ENCODE measurements at regions not wholly inside any gene's neighbourhood (a gene's known extent, or its start where the extent isn't known, plus 50 kb on each side); places are given as distances from the start of the nearest gene placed in this dataset.

DNA sequence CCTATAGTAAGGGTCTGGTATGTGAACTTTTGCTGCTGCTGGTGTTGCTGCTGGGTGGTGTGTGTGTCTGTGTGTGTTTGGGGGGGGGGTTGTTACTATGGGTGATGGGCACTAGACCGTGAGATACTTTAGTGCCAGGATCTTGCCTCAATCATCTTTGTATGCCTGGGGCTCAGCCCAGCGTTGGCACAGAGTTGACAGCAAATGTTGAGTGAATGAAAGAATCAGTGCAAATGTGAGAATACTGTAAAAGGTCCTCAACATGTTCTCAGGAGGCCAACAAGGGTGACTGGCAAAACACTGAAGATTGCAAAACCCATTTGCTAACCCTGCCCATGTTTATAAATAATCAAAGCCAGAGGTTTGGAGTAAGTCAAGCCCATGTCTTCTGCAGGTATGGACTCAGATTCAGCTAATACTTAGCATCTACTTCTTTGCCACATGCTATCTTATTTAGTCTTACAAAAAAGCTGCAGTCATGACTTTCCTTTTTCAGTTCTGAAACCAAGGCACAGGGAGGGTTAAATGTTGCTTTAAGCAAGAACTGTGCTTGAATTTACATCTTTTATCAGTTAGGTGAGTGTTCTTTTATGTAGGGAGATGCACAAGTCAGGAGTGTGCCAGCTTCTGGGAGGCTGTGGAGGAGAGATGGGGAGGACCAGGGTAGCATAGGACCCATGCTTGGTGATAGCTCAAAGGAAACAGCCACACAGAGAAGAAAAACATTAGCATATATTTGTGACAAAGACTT lies 125.3 kb upstream of the SPACA1 start:
- Histone ChIP-seq H2AFZ (ENCODE audit: low read length) (no peak overlapping the region), H3K9ac (ENCODE audit: low read length) (peak overlapping the region; percentile 66), H3K36me3 (ENCODE audit: insufficient read depth, low read length) (no peaks in the 10 kb centered on the region), H3K79me2 (ENCODE audit: low read length) (no peaks in the 10 kb centered on the region), H3K4me3 (ENCODE audit: low read length) (peak overlapping the region; percentile 4; the same call in 1 of the 2 replicates), H3K4me1 (ENCODE audit: low read length) (peaks cover 97% of the 10 kb centered on the region), H3K9me2 (replicated peaks; ENCODE audit: insufficient read depth, low read length) (no peaks in the 10 kb centered on the region), H3K27me3 (ENCODE audit: low read length) (no peaks in the 10 kb centered on the region), H3K27ac (ENCODE audit: low read length) (peak overlapping the region; percentile 98), H3K4me2 (ENCODE audit: low read depth, low read length, poor library complexity, severe bottlenecking) (peak overlapping the region; percentile 77), H4K20me1 (ENCODE audit: insufficient read depth, low read depth, low read length) (no peaks in the 10 kb centered on the region), H3K9me3 (ENCODE audit: low read length) (no peaks in the 10 kb centered on the region)
- peak; percentile 59 for DNase-seq

DNA sequence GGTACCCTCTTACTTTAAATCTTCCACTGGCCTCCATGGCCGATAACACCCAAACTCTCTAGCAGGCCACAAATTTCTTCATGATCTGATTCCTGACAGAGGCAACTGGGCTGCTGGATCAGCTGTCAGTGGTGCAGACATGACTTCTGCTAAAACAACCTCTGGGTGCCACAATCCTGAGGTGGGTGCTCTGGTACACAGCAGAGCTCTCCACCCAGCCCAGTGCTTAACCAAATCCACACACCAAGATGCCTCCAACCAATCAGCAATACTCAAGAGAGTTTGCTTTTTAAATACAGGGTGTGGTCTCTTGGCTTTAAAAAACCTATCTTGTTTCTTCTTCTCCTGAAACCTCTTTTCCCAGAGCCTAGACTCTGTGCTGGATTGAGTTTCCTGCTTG lies 126.6 kb upstream of the SPACA1 start:
- H2AFZ ChIP-seq (ENCODE audit: low read length) = no peak overlapping the region
- peak overlapping the region; percentile 98 for H3K27ac ChIP-seq (ENCODE audit: low read length)
- H3K4me3 ChIP-seq (ENCODE audit: low read length) = peak overlapping the region; percentile 66
- no peaks in the 10 kb centered on the region for H3K27me3 ChIP-seq (ENCODE audit: low read length)
- no peaks in the 10 kb centered on the region for H3K9me2 ChIP-seq (replicated peaks; ENCODE audit: insufficient read depth, low read length)
- DNase-seq = peak; percentile 82
- H3K9ac ChIP-seq (ENCODE audit: low read length) = peak overlapping the region; percentile 82
- no peaks in the 10 kb centered on the region for H3K9me3 ChIP-seq (ENCODE audit: low read length)
- H3K36me3 ChIP-seq (ENCODE audit: insufficient read depth, low read length) = no peaks in the 10 kb centered on the region; the same call in 1 of the 2 replicates
- no peaks in the 10 kb centered on the region for H4K20me1 ChIP-seq (ENCODE audit: insufficient read depth, low read depth, low read length)
- no peaks in the 10 kb centered on the region for H3K79me2 ChIP-seq (ENCODE audit: low read length)
- peak overlapping the region; percentile 77 for H3K4me2 ChIP-seq (ENCODE audit: low read depth, low read length, poor library complexity, severe bottlenecking)
- peaks cover 100% of the 10 kb centered on the region for H3K4me1 ChIP-seq (ENCODE audit: low read length)

DNA sequence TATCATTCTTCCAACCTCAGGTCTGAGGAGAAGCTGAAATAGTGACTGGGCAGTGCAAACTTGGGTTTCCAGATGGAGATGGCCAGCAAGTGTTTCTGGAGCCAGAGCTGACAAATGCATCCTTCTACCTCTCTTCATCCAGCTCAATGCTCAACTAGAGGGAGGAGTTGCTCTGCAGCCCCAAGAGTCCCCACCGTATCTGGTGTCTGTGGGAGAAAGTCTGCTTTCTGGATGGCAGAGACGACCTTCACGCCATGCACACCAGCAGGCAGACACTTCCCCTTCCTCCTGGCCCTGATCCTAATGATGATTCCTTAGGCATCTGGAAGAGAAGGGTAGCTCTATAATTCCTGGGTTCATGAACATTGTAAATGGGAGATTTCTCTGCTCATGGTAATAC lies 127.4 kb upstream of the SPACA1 start:
- no peaks in the 10 kb centered on the region for H3K27me3 ChIP-seq (ENCODE audit: low read length)
- no peaks in the 10 kb centered on the region; the same call in 1 of the 2 replicates for H3K36me3 ChIP-seq (ENCODE audit: insufficient read depth, low read length)
- no peak overlapping the region for H2AFZ ChIP-seq (ENCODE audit: low read length)
- no peaks in the 10 kb centered on the region for H3K9me3 ChIP-seq (ENCODE audit: low read length)
- peak overlapping the region; percentile 77 for H3K4me2 ChIP-seq (ENCODE audit: low read depth, low read length, poor library complexity, severe bottlenecking)
- H3K9me2 ChIP-seq (replicated peaks; ENCODE audit: insufficient read depth, low read length) = no peaks in the 10 kb centered on the region
- H3K27ac ChIP-seq (ENCODE audit: low read length) = peak overlapping the region; percentile 98
- H4K20me1 ChIP-seq (ENCODE audit: insufficient read depth, low read depth, low read length) = no peaks in the 10 kb centered on the region
- peak; percentile 52 for DNase-seq
- peaks cover 100% of the 10 kb centered on the region for H3K4me1 ChIP-seq (ENCODE audit: low read length)
- H3K79me2 ChIP-seq (ENCODE audit: low read length) = no peaks in the 10 kb centered on the region
- peak overlapping the region; percentile 66 for H3K4me3 ChIP-seq (ENCODE audit: low read length)
- peak overlapping the region; percentile 82 for H3K9ac ChIP-seq (ENCODE audit: low read length)

DNA sequence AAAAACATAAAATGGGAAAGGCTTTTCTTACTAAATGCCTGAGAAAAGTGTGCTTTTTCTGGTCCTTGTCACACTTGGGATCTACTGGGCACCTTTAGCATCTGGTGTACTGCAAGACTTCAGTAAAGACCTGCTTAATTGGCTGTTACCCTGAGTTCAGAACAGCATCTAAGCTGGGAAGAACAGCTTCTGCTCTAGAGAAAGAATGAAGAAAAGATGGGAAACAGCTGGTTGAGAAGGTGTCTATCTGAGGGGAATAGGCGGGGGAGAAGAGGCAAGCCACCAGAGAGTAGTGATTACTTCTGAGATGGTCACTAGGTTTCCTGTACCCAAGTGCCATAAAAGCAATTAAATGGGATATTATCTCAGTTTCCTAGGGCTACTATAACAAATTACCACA lies 128.2 kb upstream of the SPACA1 start:
- peak overlapping the region; percentile 66 for H3K4me3 ChIP-seq (ENCODE audit: low read length)

DNA sequence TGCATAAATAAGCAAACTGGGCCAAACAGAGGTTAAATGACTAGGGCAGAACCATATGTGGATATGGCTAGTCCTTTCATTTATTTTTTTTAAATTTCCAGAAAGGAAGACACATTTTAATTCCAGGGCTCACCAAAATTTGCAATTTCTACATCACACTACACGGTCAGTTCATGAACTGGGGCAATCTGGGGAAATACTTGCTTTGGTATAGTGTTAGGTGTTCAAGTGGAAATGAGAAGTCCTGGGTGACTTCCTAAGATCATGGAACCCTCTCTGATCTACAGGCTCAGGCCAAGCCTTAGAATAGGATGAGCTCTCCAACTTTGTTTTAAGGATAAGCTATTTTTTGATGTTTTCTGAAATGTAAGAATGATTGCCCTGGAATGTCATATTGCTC lies 128.6 kb upstream of the SPACA1 start:
- Histone ChIP-seq H3K4me1 (ENCODE audit: low read length) (peaks cover 100% of the 10 kb centered on the region), H3K27me3 (ENCODE audit: low read length) (no peaks in the 10 kb centered on the region), H3K9me3 (ENCODE audit: low read length) (no peaks in the 10 kb centered on the region), H2AFZ (ENCODE audit: low read length) (no peak overlapping the region), H3K9me2 (replicated peaks; ENCODE audit: insufficient read depth, low read length) (no peaks in the 10 kb centered on the region), H3K36me3 (ENCODE audit: insufficient read depth, low read length) (no peaks in the 10 kb centered on the region; the same call in 1 of the 2 replicates), H3K9ac (ENCODE audit: low read length) (peak overlapping the region; percentile 82), H4K20me1 (ENCODE audit: insufficient read depth, low read depth, low read length) (no peaks in the 10 kb centered on the region), H3K4me3 (ENCODE audit: low read length) (peak overlapping the region; percentile 66), H3K4me2 (ENCODE audit: low read depth, low read length, poor library complexity, severe bottlenecking) (peak overlapping the region; percentile 77), H3K27ac (ENCODE audit: low read length) (peak overlapping the region; percentile 98), H3K79me2 (ENCODE audit: low read length) (no peaks in the 10 kb centered on the region)
- peak; percentile 48 for DNase-seq

More for the DNA sequence above, 128.2 kb upstream of the SPACA1 start:
- no peaks in the 10 kb centered on the region for H3K9me2 ChIP-seq (replicated peaks; ENCODE audit: insufficient read depth, low read length)
- H3K27ac ChIP-seq (ENCODE audit: low read length) = peak overlapping the region; percentile 98
- H3K9ac ChIP-seq (ENCODE audit: low read length) = peak overlapping the region; percentile 82
- no peaks in the 10 kb centered on the region for H4K20me1 ChIP-seq (ENCODE audit: insufficient read depth, low read depth, low read length)
- H3K4me1 ChIP-seq (ENCODE audit: low read length) = peaks cover 100% of the 10 kb centered on the region
- DNase-seq = no peak
- no peaks in the 10 kb centered on the region for H3K27me3 ChIP-seq (ENCODE audit: low read length)
- H3K79me2 ChIP-seq (ENCODE audit: low read length) = no peaks in the 10 kb centered on the region
- no peaks in the 10 kb centered on the region; the same call in 1 of the 2 replicates for H3K36me3 ChIP-seq (ENCODE audit: insufficient read depth, low read length)
- H2AFZ ChIP-seq (ENCODE audit: low read length) = no peak overlapping the region
- H3K9me3 ChIP-seq (ENCODE audit: low read length) = no peaks in the 10 kb centered on the region
- peak overlapping the region; percentile 77 for H3K4me2 ChIP-seq (ENCODE audit: low read depth, low read length, poor library complexity, severe bottlenecking)

DNA sequence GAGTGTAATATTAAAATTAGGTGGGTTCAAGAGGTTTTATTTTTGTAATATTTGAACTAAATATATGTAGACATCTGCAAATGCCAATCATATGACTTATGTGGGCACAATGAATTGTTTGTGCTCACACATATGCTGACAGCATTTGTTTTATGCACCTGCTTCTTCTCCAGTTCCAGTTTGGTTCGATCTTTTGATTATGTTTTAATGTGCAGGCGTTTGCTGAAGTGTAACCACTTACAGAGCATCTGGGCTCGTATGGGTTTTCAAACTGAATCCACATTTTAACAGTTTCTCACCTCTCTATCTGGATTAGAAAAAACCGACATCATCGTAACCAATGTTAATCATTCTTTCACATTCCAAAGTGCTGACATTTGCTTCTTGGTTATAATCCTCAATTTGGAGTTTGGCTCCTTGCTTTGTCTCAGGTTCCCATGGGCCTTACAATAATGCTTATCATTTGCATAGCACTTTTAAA lies 129.1 kb upstream of the SPACA1 start:
- Histone ChIP-seq H3K4me2 (ENCODE audit: low read depth, low read length, poor library complexity, severe bottlenecking) (peak overlapping the region; percentile 77), H4K20me1 (ENCODE audit: insufficient read depth, low read depth, low read length) (no peaks in the 10 kb centered on the region), H3K4me3 (ENCODE audit: low read length) (peak overlapping the region; percentile 66; the same call in 1 of the 2 replicates), H2AFZ (ENCODE audit: low read length) (no peak overlapping the region), H3K36me3 (ENCODE audit: insufficient read depth, low read length) (no peaks in the 10 kb centered on the region; the same call in 1 of the 2 replicates), H3K9me3 (ENCODE audit: low read length) (no peaks in the 10 kb centered on the region), H3K4me1 (ENCODE audit: low read length) (peaks cover 100% of the 10 kb centered on the region), H3K27ac (ENCODE audit: low read length) (peak overlapping the region; percentile 98), H3K9ac (ENCODE audit: low read length) (peak overlapping the region; percentile 82), H3K27me3 (ENCODE audit: low read length) (no peaks in the 10 kb centered on the region), H3K9me2 (replicated peaks; ENCODE audit: insufficient read depth, low read length) (no peaks in the 10 kb centered on the region), H3K79me2 (ENCODE audit: low read length) (no peaks in the 10 kb centered on the region)
- DNase-seq = peak; percentile 71

DNA sequence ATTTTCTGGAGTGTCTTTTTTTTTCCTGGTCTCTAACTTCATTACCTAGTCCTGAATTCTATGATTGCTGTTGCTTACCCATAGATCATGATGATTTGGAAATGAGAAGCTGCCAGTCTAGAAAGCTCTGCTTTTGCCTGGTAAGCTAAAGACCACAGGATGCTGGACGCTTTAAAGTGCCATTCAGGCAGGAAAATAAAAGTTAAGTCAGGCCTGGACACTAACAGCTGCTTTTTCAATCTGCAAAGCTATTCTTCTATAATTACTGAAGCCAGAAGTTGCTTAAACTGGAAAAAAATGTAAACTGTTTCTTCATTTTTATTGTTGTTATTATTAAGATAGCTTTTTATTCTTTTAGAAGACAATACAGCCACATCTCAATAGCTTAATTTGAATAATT lies 129.8 kb upstream of the SPACA1 start:
- Histone ChIP-seq H3K9ac (ENCODE audit: low read length) (peak overlapping the region; percentile 63), H3K27ac (ENCODE audit: low read length) (peak overlapping the region; percentile 98), H3K79me2 (ENCODE audit: low read length) (no peaks in the 10 kb centered on the region), H4K20me1 (ENCODE audit: insufficient read depth, low read depth, low read length) (no peaks in the 10 kb centered on the region), H3K4me1 (ENCODE audit: low read length) (peaks cover 96% of the 10 kb centered on the region), H3K4me2 (ENCODE audit: low read depth, low read length, poor library complexity, severe bottlenecking) (peak overlapping the region; percentile 77), H3K9me2 (replicated peaks; ENCODE audit: insufficient read depth, low read length) (no peaks in the 10 kb centered on the region), H3K27me3 (ENCODE audit: low read length) (no peaks in the 10 kb centered on the region), H2AFZ (ENCODE audit: low read length) (no peak overlapping the region), H3K4me3 (ENCODE audit: low read length) (peak overlapping the region; percentile 5; the same call in 1 of the 2 replicates), H3K9me3 (ENCODE audit: low read length) (no peaks in the 10 kb centered on the region), H3K36me3 (ENCODE audit: insufficient read depth, low read length) (no peaks in the 10 kb centered on the region; the same call in 1 of the 2 replicates)
- DNase-seq = no peak

DNA sequence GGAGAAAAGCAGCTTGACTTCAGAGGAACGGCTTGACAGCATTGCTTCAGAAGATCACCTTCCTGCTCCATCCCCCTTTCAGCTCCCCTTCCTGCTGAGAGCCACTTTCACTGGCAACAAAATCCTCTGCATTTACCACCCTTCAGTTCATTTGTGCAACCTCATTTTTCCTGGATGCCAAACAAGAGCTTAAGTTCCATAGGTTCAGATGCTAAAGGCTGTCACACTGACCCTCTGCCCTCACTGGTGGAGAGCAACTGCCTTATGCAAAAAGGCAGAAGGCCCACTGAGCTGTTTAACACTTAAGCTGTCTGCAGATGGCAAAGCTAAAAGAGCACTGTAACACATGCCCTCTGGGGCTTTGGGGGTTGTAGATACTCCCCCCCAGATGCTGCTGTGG lies 131.2 kb upstream of the SPACA1 start:
- peaks cover 82% of the 10 kb centered on the region for H3K4me1 ChIP-seq (ENCODE audit: low read length)
- DNase-seq = peak; percentile 54
- no peaks in the 10 kb centered on the region for H4K20me1 ChIP-seq (ENCODE audit: insufficient read depth, low read depth, low read length)

More for the DNA sequence above, 131.2 kb upstream of the SPACA1 start:
- peak overlapping the region; percentile 98 for H3K27ac ChIP-seq (ENCODE audit: low read length)
- peak overlapping the region; percentile 20; the same call in 1 of the 2 replicates for H3K4me3 ChIP-seq (ENCODE audit: low read length)
- peak overlapping the region; percentile 77 for H3K4me2 ChIP-seq (ENCODE audit: low read depth, low read length, poor library complexity, severe bottlenecking)
- H3K9ac ChIP-seq (ENCODE audit: low read length) = peak overlapping the region; percentile 63
- H3K9me2 ChIP-seq (replicated peaks; ENCODE audit: insufficient read depth, low read length) = no peaks in the 10 kb centered on the region
- no peaks in the 10 kb centered on the region for H3K9me3 ChIP-seq (ENCODE audit: low read length)
- no peaks in the 10 kb centered on the region for H3K79me2 ChIP-seq (ENCODE audit: low read length)
- H2AFZ ChIP-seq (ENCODE audit: low read length) = no peak overlapping the region
- no peaks in the 10 kb centered on the region for H3K27me3 ChIP-seq (ENCODE audit: low read length)
- H3K36me3 ChIP-seq (ENCODE audit: insufficient read depth, low read length) = no peaks in the 10 kb centered on the region; the same call in 1 of the 2 replicates
